GM18507 (cell line): ENCODE measurements at regions not wholly inside any gene's neighbourhood (a gene's known extent, or its start where the extent isn't known, plus 50 kb on each side); places are given as distances from the start of the nearest gene placed in this dataset.

Experiments
- DNase-seq: peaks from one replicate; pipeline ENCODE4 v3.0.0; 2011; ENCODE audit warnings: low read depth; ENCODE audit not compliant: insufficient read length; ENCODE audit errors: extremely low spot score
- FAIRE-seq: peaks from 2 replicates; lab custom pipeline; 2011; peaks lifted over from hg19 to GRCh38; lab: Jason Lieb, UNC

- DNase-seq (no peak), FAIRE-seq (no peak)
Measured at GRCh38 chr2:215779912-215780311, 233.4 kb downstream of the MREG start.

GRCh38 chr2:215777465-215778044 lies 235.8 kb downstream of the MREG start:
- FAIRE-seq (no peak), DNase-seq (no peak)

- FAIRE-seq (no peak), DNase-seq (no peak)
Measured at GRCh38 chr2:215775106-215775505, 238.2 kb downstream of the MREG start.

- FAIRE-seq (no peak), DNase-seq (no peak)
Measured at GRCh38 chr2:215773728-215774127, 239.6 kb downstream of the MREG start.

- FAIRE-seq (no peak), DNase-seq (no peak)
Measured at GRCh38 chr2:215772634-215773563, 240.5 kb downstream of the MREG start.

GRCh38 chr2:215772003-215772402 lies 241.3 kb downstream of the MREG start:
- DNase-seq (no peak), FAIRE-seq (no peak)

GRCh38 chr2:215771241-215771640 lies 242.1 kb downstream of the MREG start:
- DNase-seq (no peak), FAIRE-seq (no peak)

GRCh38 chr2:215770668-215771067 lies 242.7 kb downstream of the MREG start:
- DNase-seq (no peak), FAIRE-seq (no peak)

GRCh38 chr2:215769246-215769645 lies 244.1 kb downstream of the MREG start:
- DNase-seq: no peak
- no peak for FAIRE-seq

- DNase-seq: no peak
- FAIRE-seq: no peak
Measured at GRCh38 chr2:215767625-215768024, 245.7 kb downstream of the MREG start.

- FAIRE-seq (no peak), DNase-seq (no peak)
Measured at GRCh38 chr2:215765729-215766360, 247.5 kb downstream of the MREG start.

GRCh38 chr2:215764441-215765048 lies 248.8 kb downstream of the MREG start:
- no peak for DNase-seq
- FAIRE-seq: no peak

GRCh38 chr2:215760557-215760956 lies 252.8 kb downstream of the MREG start:
- no peak for DNase-seq
- FAIRE-seq: no peak

- FAIRE-seq: no peak
Measured at GRCh38 chr2:215760091-215760490, 253.3 kb downstream of the MREG start.

GRCh38 chr2:215758691-215759090 lies 254.7 kb downstream of the MREG start:
- DNase-seq (no peak), FAIRE-seq (no peak)

More at GRCh38 chr2:215760091-215760490, 253.3 kb downstream of the MREG start:
- DNase-seq: no peak

GRCh38 chr2:215756346-215756730 lies 257.0 kb downstream of the MREG start:
- DNase-seq (no peak), FAIRE-seq (no peak)

- DNase-seq (no peak), FAIRE-seq (no peak)
Measured at GRCh38 chr2:215755641-215756345, 257.6 kb downstream of the MREG start.

GRCh38 chr2:215754546-215754945 lies 258.8 kb downstream of the MREG start:
- DNase-seq (no peak), FAIRE-seq (no peak)

- no peak for FAIRE-seq
- DNase-seq: no peak
Measured at GRCh38 chr2:215753808-215754207, 259.5 kb downstream of the MREG start.

GRCh38 chr2:215752991-215753390 lies 260.4 kb downstream of the MREG start:
- DNase-seq (no peak), FAIRE-seq (no peak)
